ENCODE measurements at regions not wholly inside any gene's neighbourhood (a gene's known extent, or its start where the extent isn't known, plus 50 kb on each side); places are given as distances from the start of the nearest gene placed in this dataset.
"Not testable (repeated sequence)": the region's sequence is repeated elsewhere in the genome, so short reads cannot be mapped to it uniquely, and the experiment has no call there.

GRCh38 chr2:85952196-85952734, 63.5 kb upstream of the ST3GAL5 start:
- Mint-ChIP-seq H3K36me3 (no peaks in the 10 kb centered on the region), H3K27me3 (peaks cover 28% of the 10 kb centered on the region), H3K4me1 (peaks cover 2% of the 10 kb centered on the region), H3K9me3 (peaks cover 13% of the 10 kb centered on the region), H3K27ac (no peak overlapping the region), H3K4me3 (no peak overlapping the region)
- DNase-seq, result no peak
- CTCF ChIA-PET, result no interaction called here

DNA sequence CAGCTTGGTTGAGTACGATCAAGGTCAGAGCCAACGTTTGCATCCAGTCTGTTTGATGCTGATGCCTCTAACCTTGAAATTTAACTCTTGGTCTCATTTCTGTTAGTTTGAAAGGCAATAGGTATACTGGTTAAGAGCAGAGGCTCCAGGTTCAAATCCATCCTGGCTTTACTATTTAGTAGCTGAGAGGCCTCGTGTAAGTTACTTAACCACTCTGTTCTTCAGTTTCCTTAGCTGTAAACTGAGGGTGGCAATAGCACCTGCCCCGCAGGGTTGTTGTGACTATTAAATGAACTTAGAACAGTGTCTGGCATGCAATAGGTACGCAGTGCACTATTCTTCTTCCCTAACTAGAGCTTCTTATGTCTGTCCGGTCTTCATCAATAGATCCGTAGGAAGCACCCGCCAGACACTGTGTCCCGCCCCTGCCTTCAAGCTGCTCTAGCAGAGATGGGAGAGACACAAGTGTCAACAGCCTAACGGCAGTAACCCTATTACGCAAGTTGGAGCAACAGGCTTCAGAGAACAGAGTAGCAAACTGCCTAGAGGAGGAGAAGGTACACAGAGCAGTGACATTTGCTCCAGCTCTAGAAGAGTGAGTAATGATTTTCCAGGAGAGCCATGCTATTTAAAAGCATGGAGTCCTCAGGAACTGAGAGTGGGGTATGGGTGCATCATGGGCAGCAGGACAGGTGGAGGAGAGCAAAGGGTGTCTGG, 62.7 kb upstream of the ST3GAL5 start:
- DNase-seq, result no peak
- CTCF ChIA-PET, result no interaction called here
- Mint-ChIP-seq H3K36me3 (no peaks in the 10 kb centered on the region), H3K27ac (no peak overlapping the region), H3K4me1 (peaks cover 2% of the 10 kb centered on the region), H3K4me3 (no peak overlapping the region), H3K27me3 (peaks cover 33% of the 10 kb centered on the region), H3K9me3 (peaks cover 13% of the 10 kb centered on the region)

DNA sequence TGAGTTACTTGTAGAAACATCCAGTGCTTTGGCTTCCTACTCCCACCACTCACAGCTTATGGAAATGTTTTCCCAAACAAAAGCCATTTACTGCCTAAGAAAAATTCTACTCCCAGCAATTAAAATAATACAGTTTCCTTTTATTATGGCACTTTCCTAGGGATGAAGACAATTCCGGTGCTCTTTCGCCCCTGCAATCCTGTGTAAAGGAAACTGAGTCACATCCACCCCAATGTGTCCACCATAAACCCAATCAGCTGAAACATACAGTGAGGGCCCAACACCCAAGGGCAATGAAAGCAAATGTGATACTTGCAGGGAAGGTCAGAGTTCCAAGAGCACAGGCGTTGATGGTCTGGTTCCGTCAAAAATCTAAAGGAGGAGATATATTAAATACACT, 62.0 kb upstream of the ST3GAL5 start:
- Mint-ChIP-seq H3K9me3 (peaks cover 13% of the 10 kb centered on the region), H3K27me3 (peaks cover 37% of the 10 kb centered on the region), H3K4me1 (peaks cover 2% of the 10 kb centered on the region), H3K4me3 (no peak overlapping the region), H3K36me3 (no peaks in the 10 kb centered on the region), H3K27ac (no peak overlapping the region)
- CTCF ChIA-PET, result interaction anchor here (1.2 kb wide), 1 partner anchor 9 kb away, joined by 3 read pairs; no protein-coding TSS in a partner anchor
- DNase-seq, result no peak

- no peak overlapping the region for H3K4me3 Mint-ChIP-seq
- peaks cover 2% of the 10 kb centered on the region for H3K36me3 Mint-ChIP-seq
- peaks cover 20% of the 10 kb centered on the region for H3K9me3 Mint-ChIP-seq
- DNase-seq, result no peak
- H3K27me3 Mint-ChIP-seq, result peaks cover 34% of the 10 kb centered on the region
- peaks cover 2% of the 10 kb centered on the region for H3K4me1 Mint-ChIP-seq
- CTCF ChIA-PET, result interaction anchor here (1.1 to 1.3 kb wide), 2 partner anchors 9 to 40 kb away, joined by 3 to 4 read pairs; no protein-coding TSS in a partner anchor
- H3K27ac Mint-ChIP-seq, result no peak overlapping the region
These were observed 60.5 kb upstream of the ST3GAL5 start for GRCh38 chr2:85949280-85949679.

GRCh38 chr2:85947593-85947992, 58.8 kb upstream of the ST3GAL5 start:
- Mint-ChIP-seq H3K27ac (no peak overlapping the region), H3K27me3 (peaks cover 37% of the 10 kb centered on the region), H3K9me3 (peaks cover 33% of the 10 kb centered on the region), H3K4me1 (peaks cover 1% of the 10 kb centered on the region), H3K36me3 (peaks cover 10% of the 10 kb centered on the region), H3K4me3 (no peak overlapping the region)
- CTCF ChIA-PET, result no interaction called here
- no peak for DNase-seq

DNA sequence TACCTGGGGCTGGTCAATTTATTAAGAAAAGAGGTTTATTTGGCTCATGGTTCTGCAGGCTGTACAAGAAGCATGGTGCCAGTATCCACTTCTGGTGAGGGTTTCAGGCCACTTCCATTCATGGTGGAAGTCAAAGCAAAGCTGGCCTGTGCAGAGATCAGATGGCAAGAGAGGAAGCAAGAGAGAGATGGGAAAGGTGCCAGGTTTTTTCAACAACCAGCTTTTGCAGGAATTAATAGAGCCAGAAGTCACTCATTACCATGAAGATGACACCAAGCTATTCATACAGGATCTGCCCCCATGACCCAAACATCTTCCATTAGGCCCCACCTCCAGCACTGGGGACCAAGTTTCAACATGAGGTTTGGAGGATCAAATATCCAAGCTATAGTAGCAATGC, 56.8 kb upstream of the ST3GAL5 start:
- Mint-ChIP-seq H3K27me3 (peaks cover 34% of the 10 kb centered on the region), H3K36me3 (peaks cover 12% of the 10 kb centered on the region), H3K4me1 (no peaks in the 10 kb centered on the region), H3K27ac (no peak overlapping the region), H3K9me3 (peaks cover 46% of the 10 kb centered on the region), H3K4me3 (no peak overlapping the region)
- CTCF ChIA-PET, result no interaction called here
- DNase-seq, result no peak

DNA sequence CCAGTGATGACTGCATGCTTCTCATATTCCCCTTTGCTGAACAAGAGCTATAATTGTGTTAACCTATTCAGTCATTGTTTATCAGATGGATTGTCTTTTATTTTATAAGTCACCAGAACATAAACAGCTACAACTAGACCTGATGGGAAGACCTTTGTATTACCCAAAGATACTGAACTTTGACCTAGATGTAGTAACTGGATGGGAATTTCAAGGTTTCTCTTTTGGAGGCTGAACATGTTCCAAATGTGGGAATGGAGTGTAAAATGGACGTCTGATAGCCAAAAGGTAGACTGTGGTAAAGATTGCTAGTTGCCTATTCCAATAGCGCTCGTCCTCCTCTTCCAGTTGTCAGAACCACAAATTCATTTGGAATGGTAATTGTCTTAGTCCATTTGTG, 56.4 kb upstream of the ST3GAL5 start:
- Mint-ChIP-seq H3K4me1 (no peaks in the 10 kb centered on the region), H3K4me3 (no peak overlapping the region), H3K9me3 (peaks cover 46% of the 10 kb centered on the region), H3K36me3 (peaks cover 12% of the 10 kb centered on the region), H3K27me3 (peaks cover 34% of the 10 kb centered on the region), H3K27ac (no peak overlapping the region)
- CTCF ChIA-PET, result no interaction called here
- DNase-seq, result no peak

GRCh38 chr2:85942346-85942957, 53.7 kb upstream of the ST3GAL5 start:
- CTCF ChIA-PET, result no interaction called here
- Mint-ChIP-seq H3K27me3 (peaks cover 31% of the 10 kb centered on the region), H3K9me3 (peaks cover 34% of the 10 kb centered on the region), H3K4me3 (no peak overlapping the region), H3K36me3 (peaks cover 12% of the 10 kb centered on the region), H3K27ac (no peak overlapping the region), H3K4me1 (no peaks in the 10 kb centered on the region)
- DNase-seq, result no peak

- DNase-seq, H3K4me1 Mint-ChIP-seq, H3K27ac Mint-ChIP-seq, H3K4me3 Mint-ChIP-seq, CTCF ChIA-PET: not testable (repeated sequence)
- Mint-ChIP-seq H3K36me3 (peaks cover 12% of the 10 kb centered on the region), H3K9me3 (peaks cover 32% of the 10 kb centered on the region), H3K27me3 (peaks cover 25% of the 10 kb centered on the region)
These were observed 52.7 kb upstream of the ST3GAL5 start for GRCh38 chr2:85941490-85941889.

GRCh38 chr2:85939131-85939530, 50.3 kb upstream of the ST3GAL5 start:
- Mint-ChIP-seq H3K27me3 (peaks cover 13% of the 10 kb centered on the region), H3K27ac (no peak overlapping the region), H3K4me3 (no peak overlapping the region), H3K9me3 (peaks cover 25% of the 10 kb centered on the region), H3K4me1 (peaks cover 4% of the 10 kb centered on the region), H3K36me3 (peaks cover 10% of the 10 kb centered on the region)
- DNase-seq, result no peak
- CTCF ChIA-PET, result interaction anchor here (0.6 to 1.0 kb wide), 2 partner anchors 64 to 97 kb away, joined by 4 to 5 read pairs; no protein-coding TSS in a partner anchor
